ENCODE measurements at regions not wholly inside any gene's neighbourhood (a gene's known extent, or its start where the extent isn't known, plus 50 kb on each side); places are given as distances from the start of the nearest gene placed in this dataset.

GRCh38 chr3:161927131-161927530, 430.5 kb downstream of the OTOL1 start:
- H3K36me3 ChIP-seq (replicated peaks in 1 of 2; ENCODE audit: control insufficient read depth in 1 of 2, insufficient read depth in 2 of 2, low read length in 2 of 2), result no peaks in the 10 kb centered on the region
- H3K9me3 ChIP-seq (ENCODE audit: low read length), result peaks cover 18% of the 10 kb centered on the region
- H3K27ac ChIP-seq (ENCODE audit: extremely low read length, insufficient read depth, low read length), result no peak overlapping the region
- in situ Hi-C loops (cut with HindIII; ENCODE audit: extremely low pct_ligation_motif_present, low pct_unique_long_range_greater_than_20kb) (no loop called here), intact Hi-C loops (cut with micrococcal nuclease; ENCODE audit: unreplicated experiment) (no loop called here)
- no peaks in the 10 kb centered on the region for H4K20me1 ChIP-seq (ENCODE audit: insufficient read depth, low read length)
- H3K79me2 ChIP-seq (ENCODE audit: insufficient read depth, low read length), result no peaks in the 10 kb centered on the region
- no peak for FAIRE-seq
- no peak overlapping the region for H3K4me2 ChIP-seq (ENCODE audit: low read depth, low read length)
- H3K9ac ChIP-seq (ENCODE audit: insufficient read depth, low read depth, low read length), result no peak overlapping the region
- H2AFZ ChIP-seq (ENCODE audit: low read length), result no peak overlapping the region
- no TSS peak for BruUV-seq (replicated peaks)
- 0% methylated on average over 1 of the region's 1 CpG for whole genome bisulfite sequencing (ENCODE audit: low lambda C conversion rate)
- H3K4me1 ChIP-seq (ENCODE audit: insufficient read depth, low read length), result no peaks in the 10 kb centered on the region
- H3K27me3 ChIP-seq (ENCODE audit: control insufficient read depth in 1 of 2, insufficient read depth in 2 of 2, low read length in 2 of 2), result no peaks in the 10 kb centered on the region
- no peak overlapping the region for H3K4me3 ChIP-seq (replicated peaks in 1 of 3; ENCODE audit: insufficient read depth in 1 of 3, low read depth in 2 of 3, low read length in 3 of 3)
- ChIA-PET POLR2A (no interaction called here), CTCF (ENCODE audit: low intra/inter-chr PET ratio, low total read pairs) (no interaction called here)
- no peak for ATAC-seq
- DNase-seq (ENCODE audit: low spot score), result no peak
- TF ChIP-seq HNRNPK (IDR thresholded peaks at IDR 0.05; ENCODE audit: low read depth, low read length, poor library complexity, severe bottlenecking) (no peak), ARID3A (IDR thresholded peaks at IDR 0.05; ENCODE audit: low read depth, low read length) (no peak), HNF4A (CRISPR knock-in tag; IDR thresholded peaks at IDR 0.05) (no peak), TARDBP (CRISPR knock-in tag; IDR thresholded peaks at IDR 0.05) (no peak), SRSF4 (IDR thresholded peaks at IDR 0.05; ENCODE audit: low read depth, low read length, poor library complexity, severe bottlenecking) (no peak), RFX5 (IDR thresholded peaks at IDR 0.05; ENCODE audit: low read depth, low read length) (no peak), ZBTB33 (CRISPR knock-in tag; IDR thresholded peaks at IDR 0.05) (no peak), ZNF460 (CRISPR knock-in tag; IDR thresholded peaks at IDR 0.05; ENCODE audit: borderline replicate concordance) (no peak), ZFAT (CRISPR knock-in tag; conservative IDR thresholded peaks at IDR 0.05) (no peak), SMYD3 (CRISPR knock-in tag; IDR thresholded peaks at IDR 0.05) (no peak), SATB2 (CRISPR knock-in tag; IDR thresholded peaks at IDR 0.05) (no peak), SP4 (CRISPR knock-in tag; IDR thresholded peaks at IDR 0.05) (no peak)
- TF ChIP-seq, protein P1, sequence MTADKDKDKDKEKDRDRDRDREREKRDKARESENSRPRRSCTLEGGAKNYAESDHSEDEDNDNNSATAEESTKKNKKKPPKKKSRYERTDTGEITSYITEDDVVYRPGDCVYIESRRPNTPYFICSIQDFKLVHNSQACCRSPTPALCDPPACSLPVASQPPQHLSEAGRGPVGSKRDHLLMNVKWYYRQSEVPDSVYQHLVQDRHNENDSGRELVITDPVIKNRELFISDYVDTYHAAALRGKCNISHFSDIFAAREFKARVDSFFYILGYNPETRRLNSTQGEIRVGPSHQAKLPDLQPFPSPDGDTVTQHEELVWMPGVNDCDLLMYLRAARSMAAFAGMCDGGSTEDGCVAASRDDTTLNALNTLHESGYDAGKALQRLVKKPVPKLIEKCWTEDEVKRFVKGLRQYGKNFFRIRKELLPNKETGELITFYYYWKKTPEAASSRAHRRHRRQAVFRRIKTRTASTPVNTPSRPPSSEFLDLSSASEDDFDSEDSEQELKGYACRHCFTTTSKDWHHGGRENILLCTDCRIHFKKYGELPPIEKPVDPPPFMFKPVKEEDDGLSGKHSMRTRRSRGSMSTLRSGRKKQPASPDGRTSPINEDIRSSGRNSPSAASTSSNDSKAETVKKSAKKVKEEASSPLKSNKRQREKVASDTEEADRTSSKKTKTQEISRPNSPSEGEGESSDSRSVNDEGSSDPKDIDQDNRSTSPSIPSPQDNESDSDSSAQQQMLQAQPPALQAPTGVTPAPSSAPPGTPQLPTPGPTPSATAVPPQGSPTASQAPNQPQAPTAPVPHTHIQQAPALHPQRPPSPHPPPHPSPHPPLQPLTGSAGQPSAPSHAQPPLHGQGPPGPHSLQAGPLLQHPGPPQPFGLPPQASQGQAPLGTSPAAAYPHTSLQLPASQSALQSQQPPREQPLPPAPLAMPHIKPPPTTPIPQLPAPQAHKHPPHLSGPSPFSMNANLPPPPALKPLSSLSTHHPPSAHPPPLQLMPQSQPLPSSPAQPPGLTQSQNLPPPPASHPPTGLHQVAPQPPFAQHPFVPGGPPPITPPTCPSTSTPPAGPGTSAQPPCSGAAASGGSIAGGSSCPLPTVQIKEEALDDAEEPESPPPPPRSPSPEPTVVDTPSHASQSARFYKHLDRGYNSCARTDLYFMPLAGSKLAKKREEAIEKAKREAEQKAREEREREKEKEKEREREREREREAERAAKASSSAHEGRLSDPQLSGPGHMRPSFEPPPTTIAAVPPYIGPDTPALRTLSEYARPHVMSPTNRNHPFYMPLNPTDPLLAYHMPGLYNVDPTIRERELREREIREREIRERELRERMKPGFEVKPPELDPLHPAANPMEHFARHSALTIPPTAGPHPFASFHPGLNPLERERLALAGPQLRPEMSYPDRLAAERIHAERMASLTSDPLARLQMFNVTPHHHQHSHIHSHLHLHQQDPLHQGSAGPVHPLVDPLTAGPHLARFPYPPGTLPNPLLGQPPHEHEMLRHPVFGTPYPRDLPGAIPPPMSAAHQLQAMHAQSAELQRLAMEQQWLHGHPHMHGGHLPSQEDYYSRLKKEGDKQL (CRISPR knock-in tag; IDR thresholded peaks at IDR 0.05; ENCODE audit: low read depth), result no peak
- TF ChIP-seq, protein P2, sequence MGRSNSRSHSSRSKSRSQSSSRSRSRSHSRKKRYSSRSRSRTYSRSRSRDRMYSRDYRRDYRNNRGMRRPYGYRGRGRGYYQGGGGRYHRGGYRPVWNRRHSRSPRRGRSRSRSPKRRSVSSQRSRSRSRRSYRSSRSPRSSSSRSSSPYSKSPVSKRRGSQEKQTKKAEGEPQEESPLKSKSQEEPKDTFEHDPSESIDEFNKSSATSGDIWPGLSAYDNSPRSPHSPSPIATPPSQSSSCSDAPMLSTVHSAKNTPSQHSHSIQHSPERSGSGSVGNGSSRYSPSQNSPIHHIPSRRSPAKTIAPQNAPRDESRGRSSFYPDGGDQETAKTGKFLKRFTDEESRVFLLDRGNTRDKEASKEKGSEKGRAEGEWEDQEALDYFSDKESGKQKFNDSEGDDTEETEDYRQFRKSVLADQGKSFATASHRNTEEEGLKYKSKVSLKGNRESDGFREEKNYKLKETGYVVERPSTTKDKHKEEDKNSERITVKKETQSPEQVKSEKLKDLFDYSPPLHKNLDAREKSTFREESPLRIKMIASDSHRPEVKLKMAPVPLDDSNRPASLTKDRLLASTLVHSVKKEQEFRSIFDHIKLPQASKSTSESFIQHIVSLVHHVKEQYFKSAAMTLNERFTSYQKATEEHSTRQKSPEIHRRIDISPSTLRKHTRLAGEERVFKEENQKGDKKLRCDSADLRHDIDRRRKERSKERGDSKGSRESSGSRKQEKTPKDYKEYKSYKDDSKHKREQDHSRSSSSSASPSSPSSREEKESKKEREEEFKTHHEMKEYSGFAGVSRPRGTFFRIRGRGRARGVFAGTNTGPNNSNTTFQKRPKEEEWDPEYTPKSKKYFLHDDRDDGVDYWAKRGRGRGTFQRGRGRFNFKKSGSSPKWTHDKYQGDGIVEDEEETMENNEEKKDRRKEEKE (IDR thresholded peaks at IDR 0.05), result no peak

Measured in HepG2 (cell line).